ENCODE measurements at regions not wholly inside any gene's neighbourhood (a gene's known extent, or its start where the extent isn't known, plus 50 kb on each side); places are given as distances from the start of the nearest gene placed in this dataset.

DNA sequence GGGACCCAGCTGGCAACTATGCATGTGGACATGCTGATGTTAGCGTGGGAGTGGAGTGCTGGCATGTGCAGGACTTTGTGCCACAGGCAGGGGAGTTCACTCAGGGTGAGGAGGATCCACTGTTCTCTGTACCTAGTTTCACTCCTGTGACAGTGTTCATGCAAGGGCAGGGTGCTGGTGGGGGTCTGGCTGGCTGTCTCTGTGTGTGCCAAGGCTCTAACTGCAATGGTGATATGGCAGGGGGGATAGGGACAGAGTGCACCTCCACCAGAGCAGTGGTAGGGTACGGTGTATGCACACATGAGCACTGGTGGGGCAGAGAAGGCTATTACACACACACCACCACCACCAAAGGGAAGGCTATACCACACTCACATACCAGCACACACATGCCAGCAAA lies 210.2 kb upstream of the DEFB112 start:
- Histone ChIP-seq H3K9me3 (ENCODE audit: control insufficient read depth, low read length) (no peaks in the 10 kb centered on the region), H2BK5ac (ENCODE audit: low read depth, low read length, poor library complexity, severe bottlenecking) (no peak overlapping the region), H3K36me3 (ENCODE audit: control insufficient read depth in 1 of 2, insufficient read depth in 2 of 2, low read depth in 1 of 2, low read length in 2 of 2) (no peaks in the 10 kb centered on the region), H2BK15ac (ENCODE audit: low read depth, poor library complexity, severe bottlenecking) (no peak overlapping the region), H3K4ac (ENCODE audit: low read depth in 1 of 2, low read length in 2 of 2) (no peak overlapping the region), H2BK12ac (ENCODE audit: low read length in 2 of 2) (no peak overlapping the region), H2AK5ac (ENCODE audit: low read length, severe bottlenecking) (no peak overlapping the region), H3K4me1 (ENCODE audit: control insufficient read depth, insufficient read depth, low read depth, low read length) (no peaks in the 10 kb centered on the region), H3K27ac (ENCODE audit: low read length, poor library complexity, severe bottlenecking) (no peak overlapping the region), H2BK120ac (ENCODE audit: low read depth, low read length) (no peak overlapping the region), H3K18ac (ENCODE audit: low read depth in 1 of 2, low read length in 2 of 2) (no peak overlapping the region), H3K79me1 (replicated peaks; ENCODE audit: low read length, poor library complexity, severe bottlenecking) (no peaks in the 10 kb centered on the region), H3K27me3 (ENCODE audit: control insufficient read depth in 1 of 2, insufficient read depth in 1 of 2, low read length in 2 of 2) (no peaks in the 10 kb centered on the region), H4K8ac (ENCODE audit: low read length) (no peak overlapping the region), H3K4me2 (ENCODE audit: low read length, poor library complexity, severe bottlenecking) (no peak overlapping the region), H2AFZ (ENCODE audit: low read depth, low read length) (no peak overlapping the region), H3K23ac (ENCODE audit: low read length in 2 of 2) (no peak overlapping the region), H4K91ac (ENCODE audit: low read length) (peak overlapping the region; percentile 66), H3K9ac (ENCODE audit: low read length) (no peak overlapping the region), H3K14ac (ENCODE audit: low read length in 2 of 2) (no peak overlapping the region), H3K4me3 (ENCODE audit: insufficient read depth in 1 of 2, low read depth in 1 of 2, low read length in 2 of 2) (no peak overlapping the region)
- 20% methylated on average over 1 of the region's 2 CpGs for WGBS
- DNase-seq, result no peak

DNA sequence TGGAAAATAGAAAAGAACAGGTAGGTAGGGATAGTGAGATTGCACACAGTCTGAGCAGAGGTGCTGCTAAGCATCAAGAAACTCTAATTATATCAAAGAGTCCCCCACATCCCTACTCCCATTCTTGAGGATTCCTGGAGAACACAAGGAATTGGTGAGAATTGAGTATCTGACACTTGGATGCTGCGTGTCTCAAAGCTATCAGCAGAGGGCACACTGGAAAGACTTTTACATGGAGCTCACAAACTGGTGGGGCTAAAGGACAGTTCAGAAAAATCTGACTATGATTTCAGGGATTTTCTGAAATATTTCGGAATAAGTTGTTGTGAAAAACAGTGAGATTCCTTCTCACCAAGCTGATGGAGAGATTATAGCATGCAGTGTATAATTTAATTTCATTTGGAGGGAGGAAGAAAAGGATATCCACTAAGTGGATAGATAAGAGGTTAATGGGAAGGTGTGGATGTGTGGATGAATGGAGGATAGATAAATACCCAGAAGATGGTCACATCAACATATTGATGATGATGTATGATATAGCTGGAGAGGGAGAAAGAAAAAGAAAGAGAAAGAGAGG lies 215.4 kb upstream of the DEFB112 start:
- no peak overlapping the region for H4K8ac ChIP-seq (ENCODE audit: low read length)
- H2BK5ac ChIP-seq (ENCODE audit: low read depth, low read length, poor library complexity, severe bottlenecking), result no peak overlapping the region
- no peak overlapping the region for H3K14ac ChIP-seq (ENCODE audit: low read length in 2 of 2)
- WGBS, result 34% methylated on average over 2 of the region's 2 CpGs
- no peak overlapping the region for H3K23ac ChIP-seq (ENCODE audit: low read length in 2 of 2)
- no peak overlapping the region for H2BK15ac ChIP-seq (ENCODE audit: low read depth, poor library complexity, severe bottlenecking)
- DNase-seq, result no peak
- no peak overlapping the region for H3K9ac ChIP-seq (ENCODE audit: low read length)
- no peak overlapping the region for H3K4me3 ChIP-seq (ENCODE audit: insufficient read depth in 1 of 2, low read depth in 1 of 2, low read length in 2 of 2)
- H3K4me2 ChIP-seq (ENCODE audit: low read length, poor library complexity, severe bottlenecking), result no peak overlapping the region
- H4K91ac ChIP-seq (ENCODE audit: low read length), result no peak overlapping the region
- H2BK12ac ChIP-seq (ENCODE audit: low read length in 2 of 2), result no peak overlapping the region
- no peak overlapping the region for H2BK120ac ChIP-seq (ENCODE audit: low read depth, low read length)
- no peaks in the 10 kb centered on the region for H3K79me1 ChIP-seq (replicated peaks; ENCODE audit: low read length, poor library complexity, severe bottlenecking)
- no peak overlapping the region for H3K4ac ChIP-seq (ENCODE audit: low read depth in 1 of 2, low read length in 2 of 2)
- no peaks in the 10 kb centered on the region for H3K27me3 ChIP-seq (ENCODE audit: control insufficient read depth in 1 of 2, insufficient read depth in 1 of 2, low read length in 2 of 2)
- no peaks in the 10 kb centered on the region for H3K4me1 ChIP-seq (ENCODE audit: control insufficient read depth, insufficient read depth, low read depth, low read length)
- H2AFZ ChIP-seq (ENCODE audit: low read depth, low read length), result no peak overlapping the region
- H3K36me3 ChIP-seq (ENCODE audit: control insufficient read depth in 1 of 2, insufficient read depth in 2 of 2, low read depth in 1 of 2, low read length in 2 of 2), result no peaks in the 10 kb centered on the region
- no peak overlapping the region for H2AK5ac ChIP-seq (ENCODE audit: low read length, severe bottlenecking)
- H3K27ac ChIP-seq (ENCODE audit: low read length, poor library complexity, severe bottlenecking), result no peak overlapping the region
- H3K9me3 ChIP-seq (ENCODE audit: control insufficient read depth, low read length), result no peaks in the 10 kb centered on the region
- H3K18ac ChIP-seq (ENCODE audit: low read depth in 1 of 2, low read length in 2 of 2), result no peak overlapping the region

DNA sequence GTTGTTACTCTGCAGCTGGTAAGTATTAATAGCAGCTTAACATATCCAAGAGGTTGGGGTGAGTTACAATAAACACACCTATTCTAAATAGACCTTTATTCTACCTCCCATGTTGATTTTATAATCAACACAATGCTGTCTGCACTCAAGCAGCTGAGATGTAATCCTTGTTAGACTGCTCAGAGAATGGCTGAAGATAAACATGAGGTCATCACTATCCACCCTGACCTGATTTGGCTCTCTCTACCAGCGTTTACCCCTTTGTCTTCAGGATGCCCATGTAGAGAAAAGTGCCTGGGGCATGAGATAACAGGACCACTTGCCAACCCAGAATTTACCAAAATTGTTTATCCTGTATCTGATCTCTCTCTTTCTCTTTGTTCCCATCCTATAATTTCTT lies 220.7 kb upstream of the DEFB112 start:
- H3K4ac ChIP-seq (ENCODE audit: low read depth in 1 of 2, low read length in 2 of 2), result no peak overlapping the region
- H3K4me2 ChIP-seq (ENCODE audit: low read length, poor library complexity, severe bottlenecking), result no peak overlapping the region
- no peak overlapping the region for H4K8ac ChIP-seq (ENCODE audit: low read length)
- H3K79me1 ChIP-seq (replicated peaks; ENCODE audit: low read length, poor library complexity, severe bottlenecking), result no peaks in the 10 kb centered on the region
- H3K36me3 ChIP-seq (ENCODE audit: control insufficient read depth in 1 of 2, insufficient read depth in 2 of 2, low read depth in 1 of 2, low read length in 2 of 2), result no peaks in the 10 kb centered on the region
- H3K23ac ChIP-seq (ENCODE audit: low read length in 2 of 2), result no peak overlapping the region
- no peak overlapping the region for H2BK120ac ChIP-seq (ENCODE audit: low read depth, low read length)
- H3K4me1 ChIP-seq (ENCODE audit: control insufficient read depth, insufficient read depth, low read depth, low read length), result no peaks in the 10 kb centered on the region
- H3K9ac ChIP-seq (ENCODE audit: low read length), result no peak overlapping the region
- 50% methylated on average over 1 of the region's 1 CpG for WGBS
- no peak overlapping the region for H3K27ac ChIP-seq (ENCODE audit: low read length, poor library complexity, severe bottlenecking)
- no peak overlapping the region for H3K18ac ChIP-seq (ENCODE audit: low read depth in 1 of 2, low read length in 2 of 2)
- H3K9me3 ChIP-seq (ENCODE audit: control insufficient read depth, low read length), result no peaks in the 10 kb centered on the region
- H2AK5ac ChIP-seq (ENCODE audit: low read length, severe bottlenecking), result no peak overlapping the region
- no peak overlapping the region for H2AFZ ChIP-seq (ENCODE audit: low read depth, low read length)
- no peak overlapping the region for H2BK15ac ChIP-seq (ENCODE audit: low read depth, poor library complexity, severe bottlenecking)
- DNase-seq, result no peak
- no peak overlapping the region for H3K4me3 ChIP-seq (ENCODE audit: insufficient read depth in 1 of 2, low read depth in 1 of 2, low read length in 2 of 2)
- no peak overlapping the region for H2BK12ac ChIP-seq (ENCODE audit: low read length in 2 of 2)
- H4K91ac ChIP-seq (ENCODE audit: low read length), result no peak overlapping the region
- no peak overlapping the region for H2BK5ac ChIP-seq (ENCODE audit: low read depth, low read length, poor library complexity, severe bottlenecking)
- no peaks in the 10 kb centered on the region for H3K27me3 ChIP-seq (ENCODE audit: control insufficient read depth in 1 of 2, insufficient read depth in 1 of 2, low read length in 2 of 2)
- H3K14ac ChIP-seq (ENCODE audit: low read length in 2 of 2), result no peak overlapping the region

DNA sequence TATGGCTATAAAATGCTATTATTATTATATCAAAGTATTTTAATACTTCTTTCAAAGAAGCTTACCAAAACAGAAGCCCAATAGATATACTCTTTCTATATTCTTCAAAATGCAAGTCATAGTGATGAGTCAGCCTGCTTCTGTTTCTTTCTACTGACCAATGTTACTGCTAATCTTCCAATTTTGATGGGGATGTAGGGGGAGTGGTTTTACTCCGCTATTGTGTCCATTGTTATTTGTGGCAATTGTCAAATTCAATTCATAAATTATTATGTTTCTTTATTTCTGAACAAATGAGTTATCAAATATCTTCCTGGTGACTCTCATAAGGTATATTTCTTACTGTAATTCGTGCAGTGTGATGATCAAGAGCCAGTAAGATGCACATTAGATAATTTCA lies 221.5 kb upstream of the DEFB112 start:
- Histone ChIP-seq H3K4ac (ENCODE audit: low read depth in 1 of 2, low read length in 2 of 2) (no peak overlapping the region), H3K14ac (ENCODE audit: low read length in 2 of 2) (no peak overlapping the region), H3K4me2 (ENCODE audit: low read length, poor library complexity, severe bottlenecking) (no peak overlapping the region), H3K79me1 (replicated peaks; ENCODE audit: low read length, poor library complexity, severe bottlenecking) (no peaks in the 10 kb centered on the region), H4K8ac (ENCODE audit: low read length) (no peak overlapping the region), H4K91ac (ENCODE audit: low read length) (no peak overlapping the region), H3K4me1 (ENCODE audit: control insufficient read depth, insufficient read depth, low read depth, low read length) (no peaks in the 10 kb centered on the region), H3K9ac (ENCODE audit: low read length) (no peak overlapping the region), H3K23ac (ENCODE audit: low read length in 2 of 2) (no peak overlapping the region), H2AK5ac (ENCODE audit: low read length, severe bottlenecking) (no peak overlapping the region), H2BK12ac (ENCODE audit: low read length in 2 of 2) (no peak overlapping the region), H3K18ac (ENCODE audit: low read depth in 1 of 2, low read length in 2 of 2) (no peak overlapping the region), H2BK15ac (ENCODE audit: low read depth, poor library complexity, severe bottlenecking) (no peak overlapping the region), H2AFZ (ENCODE audit: low read depth, low read length) (no peak overlapping the region), H2BK5ac (ENCODE audit: low read depth, low read length, poor library complexity, severe bottlenecking) (no peak overlapping the region), H3K9me3 (ENCODE audit: control insufficient read depth, low read length) (no peaks in the 10 kb centered on the region), H3K27ac (ENCODE audit: low read length, poor library complexity, severe bottlenecking) (no peak overlapping the region), H3K27me3 (ENCODE audit: control insufficient read depth in 1 of 2, insufficient read depth in 1 of 2, low read length in 2 of 2) (no peaks in the 10 kb centered on the region), H3K36me3 (ENCODE audit: control insufficient read depth in 1 of 2, insufficient read depth in 2 of 2, low read depth in 1 of 2, low read length in 2 of 2) (no peaks in the 10 kb centered on the region), H3K4me3 (ENCODE audit: insufficient read depth in 1 of 2, low read depth in 1 of 2, low read length in 2 of 2) (no peak overlapping the region), H2BK120ac (ENCODE audit: low read depth, low read length) (no peak overlapping the region)
- DNase-seq, result peak; percentile 7
- WGBS, result no CpG with 5 or more reads among the region's 2 CpGs
